Activated naive CD4-positive, alpha-beta T cell treated with Interleukin-2 at 50 U/mL for 16 hours (primary cell): ENCODE measurements at regions not wholly inside any gene's neighbourhood (a gene's known extent, or its start where the extent isn't known, plus 50 kb on each side); places are given as distances from the start of the nearest gene placed in this dataset.

Experiments used
- DNase-seq: peaks from one replicate; pipeline ENCODE4 v3.0.0-alpha.2; 2020

GRCh38 chr6:33862536-33862935 lies 58.7 kb upstream of the MLN start:
- no peak for DNase-seq

- DNase-seq: no peak
Observed at GRCh38 chr6:33861722-33862121, 57.9 kb upstream of the MLN start.

- peak; percentile 18 for DNase-seq
Observed at GRCh38 chr6:33860706-33861474, 57.1 kb upstream of the MLN start.

- DNase-seq: no peak
Observed at GRCh38 chr6:33860006-33860405, 56.2 kb upstream of the MLN start.

- no peak for DNase-seq
Observed at GRCh38 chr6:33858804-33859505, 55.2 kb upstream of the MLN start.

GRCh38 chr6:33857932-33858475 lies 54.2 kb upstream of the MLN start:
- no peak for DNase-seq

- DNase-seq: no peak
Observed at GRCh38 chr6:33857093-33857931, 53.5 kb upstream of the MLN start.

GRCh38 chr6:33856655-33857054 lies 52.9 kb upstream of the MLN start:
- peak; percentile 73 for DNase-seq

GRCh38 chr6:33856031-33856590 lies 52.3 kb upstream of the MLN start:
- no peak for DNase-seq

- no peak for DNase-seq
Observed at GRCh38 chr6:33854572-33855030, 50.8 kb upstream of the MLN start.

GRCh38 chr6:33853736-33854135 lies 49.9 kb upstream of the MLN start:
- DNase-seq: no peak
